Activated CD4-positive, alpha-beta memory T cell treated with anti-CD3 and anti-CD28 coated beads for 36 hours (primary cell): ENCODE measurements at regions not wholly inside any gene's neighbourhood (a gene's known extent, or its start where the extent isn't known, plus 50 kb on each side); places are given as distances from the start of the nearest gene placed in this dataset.
A peak's percentile ranks its signal among the peaks of the same experiment; 100 is the strongest.

Source experiments
- CTCF ChIA-PET: fragments of 350-600 bp; sonication (Branson Sonifier 250); formaldehyde crosslinking; loops from one replicate; lab custom pipeline; 2021; ENCODE audit warnings: antibody characterized with exemption, inconsistent platforms; lab: Charles Lee
- POLR2A ChIA-PET: fragments of 350-600 bp; sonication (Branson Sonifier 250); formaldehyde crosslinking; loops from one replicate; lab custom pipeline; 2021; ENCODE audit warnings: antibody characterized with exemption; lab: Charles Lee
- DNase-seq: peaks from one replicate; pipeline ENCODE4 v3.0.0-alpha.2; 2020
- H3K27ac Mint-ChIP-seq: one replicate; pipeline ENCODE4 v1.8.0; 2021; ENCODE audit warnings: mixed read lengths
- H3K27me3 Mint-ChIP-seq: one replicate; pipeline ENCODE4 v1.8.0; 2021; ENCODE audit warnings: mixed read lengths
- H3K36me3 Mint-ChIP-seq: one replicate; pipeline ENCODE4 v1.8.0; 2021; ENCODE audit warnings: mixed read lengths
- H3K4me1 Mint-ChIP-seq: one replicate; pipeline ENCODE4 v1.8.0; 2021; ENCODE audit warnings: low read depth, mixed read lengths
- H3K4me3 Mint-ChIP-seq: one replicate; pipeline ENCODE4 v1.8.0; 2021; ENCODE audit warnings: mild to moderate bottlenecking, mixed read lengths
- H3K9me3 Mint-ChIP-seq: one replicate; pipeline ENCODE4 v1.8.0; 2021; ENCODE audit warnings: mixed read lengths
- intact Hi-C: fragments of 100-400 bp; cut with micrococcal nuclease; formaldehyde crosslinking; loops from one replicate; pipeline ENCODE4 v1.15.1; 2023

DNA sequence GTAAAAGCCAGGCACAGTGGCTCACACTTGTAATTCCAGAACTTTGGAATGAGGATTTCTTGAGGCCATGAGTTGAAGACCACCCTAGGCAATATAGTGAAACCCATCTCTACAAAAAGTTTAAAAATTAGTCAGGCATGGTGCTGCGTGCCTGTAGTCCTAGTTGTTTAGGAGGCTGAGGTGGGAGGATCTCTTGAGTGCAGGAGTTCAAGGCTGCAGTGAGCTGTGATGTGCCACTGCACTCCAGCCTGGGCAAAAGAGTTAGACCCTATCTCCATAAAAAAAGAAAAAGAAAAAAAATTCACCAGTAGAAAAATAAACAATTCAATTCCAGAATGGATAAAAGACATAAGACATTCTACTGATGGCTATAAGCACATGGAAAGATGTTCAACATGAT lies 104.9 kb upstream of the LGSN start:
- Mint-ChIP-seq H3K36me3 (no peaks in the 10 kb centered on the region), H3K27ac (no peak overlapping the region), H3K4me3 (no peak overlapping the region), H3K27me3 (no peaks in the 10 kb centered on the region), H3K4me1 (no peaks in the 10 kb centered on the region), H3K9me3 (peaks cover 5% of the 10 kb centered on the region)
- intact Hi-C loops = no loop called here
- ChIA-PET CTCF (no interaction called here), POLR2A (no interaction called here)
- no peak for DNase-seq

DNA sequence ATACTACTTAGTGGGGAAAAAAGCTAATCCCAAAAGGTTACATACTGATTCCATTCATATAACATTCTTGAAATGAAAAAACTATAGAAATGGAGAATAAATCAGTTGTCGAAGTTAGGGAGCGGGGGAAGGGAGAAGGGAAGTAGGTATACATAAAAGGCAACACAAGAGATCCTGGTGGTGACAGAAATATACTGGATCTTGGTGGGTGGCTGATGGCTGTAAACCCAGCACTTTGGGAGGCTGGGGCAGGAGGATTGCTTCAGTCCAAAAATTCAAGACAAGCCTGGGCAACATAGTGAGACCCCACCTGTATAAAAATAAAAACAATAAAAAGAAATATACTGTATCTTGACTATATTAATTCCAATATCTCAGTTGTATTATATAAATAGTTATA lies 105.7 kb upstream of the LGSN start:
- Mint-ChIP-seq H3K27ac (no peak overlapping the region), H3K9me3 (peaks cover under 1% of the 10 kb centered on the region), H3K36me3 (no peaks in the 10 kb centered on the region), H3K4me3 (no peak overlapping the region), H3K27me3 (no peaks in the 10 kb centered on the region), H3K4me1 (no peaks in the 10 kb centered on the region)
- ChIA-PET CTCF (no interaction called here), POLR2A (no interaction called here)
- DNase-seq = no peak
- intact Hi-C loops = no loop called here

DNA sequence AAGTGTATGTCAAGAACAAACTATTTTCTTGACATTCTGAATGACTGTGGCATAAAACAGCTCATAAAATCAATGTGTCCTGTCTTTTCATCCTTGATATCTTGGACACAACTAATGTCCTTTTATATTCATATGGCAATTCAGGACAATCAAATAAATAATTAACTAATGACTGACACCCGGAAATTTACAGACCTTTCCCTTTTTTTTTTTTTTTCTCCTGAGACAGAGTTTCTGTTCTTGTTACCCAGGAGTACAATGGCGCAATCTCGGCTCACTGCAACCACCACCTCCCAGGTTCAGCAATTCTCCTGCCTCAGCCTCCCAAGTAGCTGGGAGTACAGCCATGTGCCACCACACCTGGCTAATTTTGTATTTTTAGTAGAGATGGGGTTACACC lies 107.1 kb upstream of the LGSN start:
- Mint-ChIP-seq H3K4me3 (no peak overlapping the region), H3K27me3 (no peaks in the 10 kb centered on the region), H3K9me3 (no peaks in the 10 kb centered on the region), H3K36me3 (no peaks in the 10 kb centered on the region), H3K4me1 (no peaks in the 10 kb centered on the region), H3K27ac (no peak overlapping the region)
- intact Hi-C loops = no loop called here
- POLR2A ChIA-PET = no interaction called here
- CTCF ChIA-PET = interaction anchor here (0.6 kb wide), 1 partner anchor 172 kb away, joined by 3 read pairs; no protein-coding TSS in a partner anchor
- no peak for DNase-seq

DNA sequence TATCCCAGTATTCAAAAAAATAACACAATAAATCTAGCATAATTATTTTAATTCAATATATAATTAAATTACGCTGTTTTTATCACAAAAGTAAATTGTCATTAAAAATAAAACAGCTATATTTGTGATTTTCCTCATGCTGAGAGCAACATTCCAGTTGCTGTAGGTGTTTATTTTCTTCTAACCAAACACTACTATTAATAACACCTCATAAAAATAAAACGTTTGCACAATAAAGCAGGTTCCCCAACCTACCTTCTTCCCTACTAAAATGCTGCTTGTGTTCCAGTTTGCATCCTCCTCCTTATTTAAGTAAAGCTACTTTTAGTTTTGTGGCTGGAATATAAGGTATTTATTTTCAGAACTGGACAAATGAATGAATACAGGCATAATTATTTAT lies 108.2 kb upstream of the LGSN start:
- ChIA-PET POLR2A (no interaction called here), CTCF (no interaction called here)
- H3K4me3 Mint-ChIP-seq = no peak overlapping the region
- no peaks in the 10 kb centered on the region for H3K4me1 Mint-ChIP-seq
- intact Hi-C loops = no loop called here
- no peak for DNase-seq
- H3K27ac Mint-ChIP-seq = no peak overlapping the region
- no peaks in the 10 kb centered on the region for H3K36me3 Mint-ChIP-seq
- H3K9me3 Mint-ChIP-seq = no peaks in the 10 kb centered on the region
- no peaks in the 10 kb centered on the region for H3K27me3 Mint-ChIP-seq

DNA sequence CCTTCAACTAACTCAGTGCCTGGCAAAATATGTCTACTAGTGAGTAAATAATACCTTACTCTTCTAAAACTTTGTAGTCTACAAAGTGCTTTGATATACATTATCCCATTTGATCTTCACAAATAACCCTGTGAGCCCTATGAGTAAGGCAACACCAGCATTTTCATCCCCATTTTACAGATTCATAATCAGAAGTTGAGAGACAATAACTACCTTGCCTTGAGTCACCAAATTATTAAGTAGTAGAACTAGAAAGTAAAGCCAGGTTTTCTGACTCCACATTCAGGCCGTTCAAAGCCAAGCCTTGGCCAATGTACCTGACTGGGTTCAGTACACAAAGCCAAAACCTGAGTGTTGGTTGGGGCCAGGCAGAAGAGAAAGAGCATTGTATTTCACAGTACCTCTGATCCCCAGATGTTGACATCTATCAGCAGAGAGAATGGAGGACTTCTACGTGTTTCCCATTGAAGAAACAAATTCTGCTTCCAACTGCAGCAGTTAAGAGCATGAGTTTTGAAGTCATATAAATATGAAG lies 111.3 kb upstream of the LGSN start:
- ChIA-PET CTCF (no interaction called here), POLR2A (no interaction called here)
- H3K27me3 Mint-ChIP-seq = no peaks in the 10 kb centered on the region
- H3K4me3 Mint-ChIP-seq = no peak overlapping the region
- intact Hi-C loops = no loop called here
- no peaks in the 10 kb centered on the region for H3K9me3 Mint-ChIP-seq
- H3K36me3 Mint-ChIP-seq = no peaks in the 10 kb centered on the region
- no peak for DNase-seq
- H3K4me1 Mint-ChIP-seq = no peaks in the 10 kb centered on the region
- H3K27ac Mint-ChIP-seq = no peak overlapping the region

DNA sequence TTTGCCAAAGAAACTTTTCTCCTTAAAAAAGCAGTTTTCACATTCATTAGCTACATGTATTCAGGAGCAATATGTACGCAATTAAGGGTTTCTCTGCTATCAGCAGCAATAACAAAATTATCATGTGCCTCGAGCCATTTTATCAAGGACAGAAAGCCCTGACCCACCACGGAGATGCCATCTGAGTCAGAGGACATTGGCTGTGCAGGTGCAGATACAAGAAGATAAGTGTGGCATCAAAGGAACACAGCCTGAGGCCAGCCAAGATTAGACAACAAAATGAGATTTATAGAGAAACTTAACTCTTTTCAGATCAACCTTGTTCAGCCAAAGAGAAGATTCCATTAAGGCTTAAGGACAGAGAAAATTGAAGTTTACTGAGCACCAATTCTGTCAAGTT lies 115.2 kb upstream of the LGSN start:
- intact Hi-C loops = no loop called here
- POLR2A ChIA-PET = no interaction called here
- no peaks in the 10 kb centered on the region for H3K9me3 Mint-ChIP-seq
- no peak overlapping the region for H3K27ac Mint-ChIP-seq
- no peak overlapping the region for H3K4me3 Mint-ChIP-seq
- DNase-seq = no peak
- H3K27me3 Mint-ChIP-seq = no peaks in the 10 kb centered on the region
- no peaks in the 10 kb centered on the region for H3K4me1 Mint-ChIP-seq
- CTCF ChIA-PET = no interaction called here
- no peaks in the 10 kb centered on the region for H3K36me3 Mint-ChIP-seq

DNA sequence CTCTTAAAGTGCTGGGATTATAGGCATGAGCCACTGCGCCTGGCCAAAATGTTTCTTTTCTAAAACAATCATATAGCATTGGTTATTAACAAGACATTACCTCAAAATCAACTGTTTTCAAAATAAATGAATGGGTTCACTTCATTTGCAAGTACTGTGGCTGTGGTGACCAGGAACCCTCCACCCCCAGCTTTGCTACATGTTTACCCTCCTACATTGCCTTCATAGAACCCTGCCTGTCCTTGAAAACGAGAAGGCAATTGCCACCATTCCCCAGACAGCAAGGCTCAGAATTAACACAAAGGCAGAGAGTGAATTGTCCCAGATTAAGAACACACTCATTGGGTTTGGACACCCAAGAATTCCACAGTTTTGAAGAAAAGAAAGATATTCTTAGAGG lies 116.6 kb upstream of the LGSN start:
- Mint-ChIP-seq H3K4me3 (no peak overlapping the region), H3K9me3 (no peaks in the 10 kb centered on the region), H3K27me3 (no peaks in the 10 kb centered on the region), H3K27ac (no peak overlapping the region), H3K36me3 (no peaks in the 10 kb centered on the region), H3K4me1 (no peaks in the 10 kb centered on the region)
- ChIA-PET POLR2A (no interaction called here), CTCF (no interaction called here)
- intact Hi-C loops = no loop called here
- DNase-seq = no peak

DNA sequence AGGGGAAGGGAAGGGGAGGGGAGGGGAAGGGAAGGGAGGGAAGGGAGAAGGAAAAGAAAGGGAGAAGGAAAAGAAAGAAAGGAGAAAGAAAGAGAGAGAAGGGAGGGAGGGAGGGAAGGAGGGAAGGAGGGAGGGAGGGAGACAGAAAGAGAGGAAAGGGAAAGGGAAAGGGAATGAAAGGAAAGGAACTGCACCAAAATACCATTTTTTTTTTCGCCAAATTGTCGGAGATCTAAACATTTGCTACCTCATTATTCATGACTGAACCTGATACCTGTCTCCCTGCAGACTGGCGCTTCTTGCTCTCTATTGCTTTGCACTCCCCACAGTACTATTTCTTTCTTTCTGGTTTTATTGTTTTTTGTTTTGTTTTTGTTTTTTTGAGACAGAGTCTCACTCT lies 117.3 kb upstream of the LGSN start:
- DNase-seq = no peak
- no peaks in the 10 kb centered on the region for H3K27me3 Mint-ChIP-seq
- H3K4me1 Mint-ChIP-seq = no peaks in the 10 kb centered on the region
- H3K27ac Mint-ChIP-seq = no peak overlapping the region
- H3K4me3 Mint-ChIP-seq = no peak overlapping the region
- intact Hi-C loops = no loop called here
- H3K9me3 Mint-ChIP-seq = no peaks in the 10 kb centered on the region
- ChIA-PET CTCF (no interaction called here), POLR2A (no interaction called here)
- H3K36me3 Mint-ChIP-seq = no peaks in the 10 kb centered on the region

GRCh38 chr6:63440057-63440456 lies 120.3 kb upstream of the LGSN start:
- H3K36me3 Mint-ChIP-seq = no peaks in the 10 kb centered on the region
- intact Hi-C loops = no loop called here
- no peaks in the 10 kb centered on the region for H3K9me3 Mint-ChIP-seq
- H3K27ac Mint-ChIP-seq = no peak overlapping the region
- ChIA-PET CTCF (no interaction called here), POLR2A (no interaction called here)
- no peaks in the 10 kb centered on the region for H3K4me1 Mint-ChIP-seq
- DNase-seq = no peak
- no peak overlapping the region for H3K4me3 Mint-ChIP-seq
- H3K27me3 Mint-ChIP-seq = no peaks in the 10 kb centered on the region

DNA sequence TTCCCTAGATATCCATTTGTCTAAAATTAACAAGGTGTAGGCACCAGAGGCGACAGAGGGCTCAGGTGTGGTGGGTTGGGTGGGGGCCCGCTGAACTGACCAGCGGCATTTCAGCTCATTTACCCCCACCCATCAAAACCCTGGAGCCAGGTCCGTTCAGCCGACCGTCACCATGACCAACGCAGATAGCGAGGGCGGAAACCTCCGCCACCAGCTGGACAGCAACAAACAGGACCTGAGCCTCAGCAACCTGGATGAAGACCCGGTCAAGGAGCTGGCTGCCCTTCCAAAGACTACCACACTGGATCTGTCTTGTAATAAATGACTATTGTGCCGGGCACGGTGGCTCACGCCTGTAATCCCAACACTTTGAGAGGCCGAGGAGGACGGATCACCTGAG lies 120.8 kb upstream of the LGSN start:
- H3K9me3 Mint-ChIP-seq = no peaks in the 10 kb centered on the region
- no peak overlapping the region for H3K4me3 Mint-ChIP-seq
- no peak for DNase-seq
- H3K4me1 Mint-ChIP-seq = no peaks in the 10 kb centered on the region
- H3K27ac Mint-ChIP-seq = no peak overlapping the region
- H3K27me3 Mint-ChIP-seq = no peaks in the 10 kb centered on the region
- POLR2A ChIA-PET = no interaction called here
- intact Hi-C loops = no loop called here
- no peaks in the 10 kb centered on the region for H3K36me3 Mint-ChIP-seq
- CTCF ChIA-PET = no interaction called here

DNA sequence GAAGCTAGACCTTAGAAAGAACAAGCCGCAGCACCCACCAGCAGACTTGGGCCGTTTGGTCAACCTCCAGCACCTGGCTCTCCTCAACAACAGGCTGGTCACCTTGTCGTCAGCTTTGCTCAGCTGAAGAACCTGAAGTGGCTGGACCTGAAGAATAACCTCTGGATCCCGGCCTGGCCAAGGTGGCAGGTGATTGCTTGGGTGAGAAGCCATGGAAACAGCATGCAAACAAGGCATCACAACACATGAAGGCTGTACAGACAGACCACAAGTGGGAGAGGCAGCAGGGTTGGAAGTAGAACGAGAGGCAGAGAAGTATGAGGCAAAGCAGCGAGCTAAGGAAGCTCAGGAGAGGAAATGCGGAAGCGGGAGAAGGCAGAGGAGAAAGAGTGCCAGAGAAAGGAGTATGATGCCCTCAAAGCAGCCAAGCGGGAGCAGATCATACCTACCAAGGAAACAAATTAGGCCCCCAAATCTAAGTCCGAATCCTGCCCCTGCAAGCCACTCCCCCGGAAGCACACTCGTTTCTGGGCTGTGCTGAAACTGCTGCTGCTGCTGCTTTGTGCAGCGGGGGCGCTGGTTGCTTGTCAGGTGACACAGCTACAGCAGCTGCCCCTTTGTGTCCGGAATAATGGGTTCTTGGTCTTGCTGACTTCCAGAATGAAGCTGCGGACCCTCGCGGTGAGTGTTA lies 121.6 kb upstream of the LGSN start:
- DNase-seq = no peak
- ChIA-PET CTCF (no interaction called here), POLR2A (no interaction called here)
- no peaks in the 10 kb centered on the region for H3K27me3 Mint-ChIP-seq
- H3K27ac Mint-ChIP-seq = peak overlapping the region; percentile 49
- H3K36me3 Mint-ChIP-seq = no peaks in the 10 kb centered on the region
- H3K4me3 Mint-ChIP-seq = peak overlapping the region; percentile 52
- no peaks in the 10 kb centered on the region for H3K4me1 Mint-ChIP-seq
- H3K9me3 Mint-ChIP-seq = no peaks in the 10 kb centered on the region
- intact Hi-C loops = no loop called here

GRCh38 chr6:63442870-63443269 lies 123.1 kb upstream of the LGSN start:
- no peak overlapping the region for H3K4me3 Mint-ChIP-seq
- intact Hi-C loops = no loop called here
- CTCF ChIA-PET = no interaction called here
- POLR2A ChIA-PET = no interaction called here
- no peaks in the 10 kb centered on the region for H3K27me3 Mint-ChIP-seq
- DNase-seq = no peak
- H3K4me1 Mint-ChIP-seq = no peaks in the 10 kb centered on the region
- no peaks in the 10 kb centered on the region for H3K36me3 Mint-ChIP-seq
- no peak overlapping the region for H3K27ac Mint-ChIP-seq
- no peaks in the 10 kb centered on the region for H3K9me3 Mint-ChIP-seq

DNA sequence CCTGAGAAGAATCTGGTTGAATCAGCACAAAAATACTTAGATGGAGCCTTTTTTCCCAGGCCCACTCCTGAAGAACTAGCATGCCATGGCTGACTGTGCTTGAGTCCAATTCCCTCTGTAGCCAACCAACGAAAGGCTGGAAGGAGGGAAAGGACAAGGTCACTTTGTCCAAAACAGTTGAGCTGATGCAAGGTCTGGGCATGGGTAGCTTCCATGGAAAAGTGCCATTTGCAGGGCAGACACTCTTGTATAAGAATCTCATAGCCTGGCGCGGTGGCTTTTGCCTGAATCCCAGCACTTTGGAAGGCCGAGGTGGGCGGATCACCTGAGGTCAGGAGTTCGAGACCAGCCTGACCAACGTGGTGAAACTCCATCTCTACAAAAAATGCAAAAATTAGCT lies 125.0 kb upstream of the LGSN start:
- Mint-ChIP-seq H3K36me3 (no peaks in the 10 kb centered on the region), H3K4me3 (no peak overlapping the region), H3K27ac (no peak overlapping the region), H3K4me1 (no peaks in the 10 kb centered on the region), H3K9me3 (no peaks in the 10 kb centered on the region), H3K27me3 (no peaks in the 10 kb centered on the region)
- ChIA-PET CTCF (no interaction called here), POLR2A (no interaction called here)
- no peak for DNase-seq
- intact Hi-C loops = no loop called here
